Mucosa of descending colon (tissue), 3 donors: ENCODE measurements at regions not wholly inside any gene's neighbourhood (a gene's known extent, or its start where the extent isn't known, plus 50 kb on each side); places are given as distances from the start of the nearest gene placed in this dataset.

Source experiments
- ATAC-seq: fragments of 200-7000 bp; cut with Tn5 transposase; one replicate; pipeline ENCODE4 v1.9.1; 2020; ENCODE audit warnings: mild to moderate bottlenecking, moderate library complexity
- DNase-seq, 3 donors: peaks; one replicate each; pipeline ENCODE4 v3.0.0-alpha.2; 2020
- H3K36me3 ChIP-seq: fragments of 200-600 bp; one replicate; pipeline ENCODE4 v1.8.0; 2021; ENCODE audit warnings: low read depth, mild to moderate bottlenecking
- H3K4me1 ChIP-seq: fragments of 200-600 bp; one replicate; pipeline ENCODE4 v1.8.0; 2021; ENCODE audit warnings: low read depth, mild to moderate bottlenecking
- H3K4me3 ChIP-seq: fragments of 200-600 bp; one replicate; pipeline ENCODE4 v1.8.0; 2021; ENCODE audit warnings: mild to moderate bottlenecking
- H3K9me3 ChIP-seq: fragments of 200-600 bp; one replicate; pipeline ENCODE4 v1.8.0; 2021; ENCODE audit warnings: mild to moderate bottlenecking
- CTCF ChIP-seq: fragments of 200-600 bp; IDR thresholded peaks from one replicate; pipeline ENCODE4 v1.8.0; 2022; ENCODE audit warnings: antibody characterized with exemption, mild to moderate bottlenecking
- intact Hi-C, 2 donors: fragments of 100-400 bp; cut with DNase I in 1 of 2; cut with micrococcal nuclease in 1 of 2; formaldehyde crosslinking; loops; one replicate each; pipeline versions ENCODE4 v1.11.0 to v1.11.1; 2022; cut with DNase I, micrococcal nuclease
- donor health status: DM: no; HTN: no; CAD: no; lungs with moderate emphysema.
- donor health status: DM: no; HTN: no; CAD: no.
- donor health status: DM: no; HTN: yes; CAD: no.

DNA sequence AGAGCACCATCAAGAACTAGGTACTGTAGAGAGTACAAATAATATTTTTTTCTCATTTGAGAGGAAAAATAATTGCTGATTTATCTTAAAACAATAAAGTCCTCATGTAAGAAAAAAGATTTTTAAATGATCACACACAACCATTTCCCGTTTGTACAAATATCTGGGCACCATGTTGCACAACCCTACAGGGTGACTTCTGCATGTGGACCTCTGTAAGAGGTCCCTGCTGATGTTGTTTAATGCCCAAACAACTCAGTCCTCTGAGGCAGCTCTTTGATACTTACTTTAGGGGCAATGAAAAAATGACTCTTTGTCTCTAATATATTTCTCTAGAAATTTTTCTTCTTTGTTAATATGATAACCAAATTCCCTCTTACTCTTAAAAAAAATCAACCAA is 168.1 kb upstream of the SATB1 start:
- TF ChIP-seq CTCF, result no peak
- no peak overlapping the region for H3K4me3 ChIP-seq
- intact Hi-C loops, result no loop called here
- ATAC-seq (no peak), DNase-seq (no peak)
- no peaks in the 10 kb centered on the region for H3K36me3 ChIP-seq
- H3K9me3 ChIP-seq, result peaks cover 6% of the 10 kb centered on the region
- peaks cover 2% of the 10 kb centered on the region for H3K4me1 ChIP-seq

DNA sequence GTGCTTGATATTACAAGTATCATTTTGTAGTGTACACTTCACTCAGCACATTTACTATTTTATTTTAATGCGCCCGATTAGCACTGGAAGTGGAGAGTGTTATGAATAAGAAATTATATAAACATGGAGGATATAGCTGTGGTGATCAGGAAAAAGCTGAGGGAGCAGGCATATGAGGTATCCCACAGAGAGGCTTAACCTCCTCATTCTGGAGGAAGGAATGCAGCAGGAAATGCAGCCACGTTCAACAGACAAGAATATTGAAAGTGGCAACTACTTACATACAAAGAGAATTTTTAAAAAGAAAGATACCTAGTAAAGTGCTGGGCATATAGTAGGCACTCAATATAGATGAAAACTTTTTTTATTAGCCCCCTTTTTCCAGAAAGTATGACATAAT is 166.0 kb upstream of the SATB1 start:
- intact Hi-C loops, result no loop called here
- no peaks in the 10 kb centered on the region for H3K9me3 ChIP-seq
- DNase-seq (no peak), ATAC-seq (no peak)
- no peak overlapping the region for H3K4me3 ChIP-seq
- TF ChIP-seq CTCF, result no peak
- peaks cover 2% of the 10 kb centered on the region for H3K4me1 ChIP-seq
- H3K36me3 ChIP-seq, result no peaks in the 10 kb centered on the region

- no peaks in the 10 kb centered on the region for H3K36me3 ChIP-seq
- no peak overlapping the region for H3K4me3 ChIP-seq
- no peak for DNase-seq
- intact Hi-C loops, result no loop called here
- H3K4me1 ChIP-seq, result peaks cover 2% of the 10 kb centered on the region
- no peaks in the 10 kb centered on the region for H3K9me3 ChIP-seq
- no peak for TF ChIP-seq CTCF
- ATAC-seq, result no peak
Observed at GRCh38 chr3:18586076-18586475, 160.9 kb upstream of the SATB1 start.

- Histone ChIP-seq H3K4me1 (peaks cover under 1% of the 10 kb centered on the region), H3K4me3 (no peak overlapping the region), H3K9me3 (no peaks in the 10 kb centered on the region), H3K36me3 (no peaks in the 10 kb centered on the region)
- peak; percentile 34 for ATAC-seq
- intact Hi-C loops, result no loop called here
- DNase-seq, result no peak
- TF ChIP-seq CTCF, result no peak
Observed at GRCh38 chr3:18585004-18585968, 160.1 kb upstream of the SATB1 start.

GRCh38 chr3:18580268-18580667 is 155.1 kb upstream of the SATB1 start:
- peak in 1 of 3 donors; percentile 84 for DNase-seq
- peak; percentile 87 for ATAC-seq
- TF ChIP-seq CTCF, result no peak
- H3K9me3 ChIP-seq, result no peaks in the 10 kb centered on the region
- no peaks in the 10 kb centered on the region for H3K36me3 ChIP-seq
- no peaks in the 10 kb centered on the region for H3K4me1 ChIP-seq
- no peak overlapping the region for H3K4me3 ChIP-seq
- intact Hi-C loops, result no loop called here
